GM12878 (cell line): ENCODE measurements at regions not wholly inside any gene's neighbourhood (a gene's known extent, or its start where the extent isn't known, plus 50 kb on each side); places are given as distances from the start of the nearest gene placed in this dataset.
A peak's percentile ranks its signal among the peaks of the same experiment; 100 is the strongest.

Experiments used
- ATAC-seq: fragments of 200-7000 bp; cut with Tn5 transposase; 3 replicates; pipeline ENCODE4 v1.9.1; 2020; ENCODE audit warnings: mild to moderate bottlenecking, moderate library complexity
- BruUV-seq: library from RNA; stranded (reverse); fragments of 400-500 nt; replicated peaks from 2 replicates; lab custom pipeline; 2021; lab: Mats Ljungman, UMichigan
- CTCF ChIA-PET: fragments of 300-600 bp; sonication (Branson Sonifier 250); formaldehyde crosslinking; extraction: SDS; loops from one replicate; lab custom pipeline; 2021; ENCODE audit warnings: inconsistent platforms; lab: Yijun Ruan, JAX
- POLR2A ChIA-PET: fragments of 350-600 bp; formaldehyde crosslinking; extraction: SDS; loops from one replicate; lab custom pipeline; 2021; ENCODE audit warnings: inconsistent platforms; lab: Charles Lee
- RAD21 ChIA-PET: fragments of 300-600 bp; sonication (Branson Sonifier 250); formaldehyde crosslinking; loops from one replicate; lab custom pipeline; 2023; ENCODE audit warnings: antibody characterized with exemption; ENCODE audit not compliant: unreplicated experiment; lab: Charles Lee
- SMC1A ChIA-PET: fragments of 300-600 bp; sonication (Branson Sonifier 250); formaldehyde crosslinking; loops from one replicate; lab custom pipeline; 2023; ENCODE audit not compliant: unreplicated experiment, uncharacterized antibody; lab: Charles Lee
- DNase-seq: peaks from one replicate; pipeline ENCODE4 v3.0.0-alpha.2; 2011; ENCODE audit warnings: low read depth, low spot score
- FAIRE-seq: peaks from 3 replicates; lab custom pipeline; 2011; peaks lifted over from hg19 to GRCh38; lab: Jason Lieb, UNC
- H2AFZ ChIP-seq: 2 replicates; pipeline ENCODE4 v1.6.0; 2011; ENCODE audit warnings: low read depth, low read length, control low read depth; ENCODE audit not compliant: control insufficient read depth
- H3K27ac ChIP-seq: 2 replicates; pipeline ENCODE4 v1.5.1; 2011; ENCODE audit warnings: control low read depth; ENCODE audit not compliant: control insufficient read depth, insufficient read depth
- H3K27me3 ChIP-seq, 2 experiments: replicated peaks in 1 of 2; 2 replicates each; pipeline versions ENCODE4 v1.6.0 to v1.6.1; 2011; ENCODE audit warnings: low read length in 1 of 2; ENCODE audit not compliant: control insufficient read depth in 2 of 2, insufficient read depth in 2 of 2
- H3K36me3 ChIP-seq, 2 experiments: 2 replicates each; pipeline ENCODE4 v1.5.1; 2011; ENCODE audit warnings: low read length in 1 of 2; ENCODE audit not compliant: control insufficient read depth in 2 of 2, insufficient read depth in 2 of 2
- H3K4me1 ChIP-seq: 2 replicates; pipeline ENCODE4 v1.6.1; 2011; ENCODE audit warnings: mild to moderate bottlenecking, low read length, moderate library complexity, mixed read lengths; ENCODE audit not compliant: control insufficient read depth, insufficient read depth
- H3K4me2 ChIP-seq: 2 replicates; pipeline ENCODE4 v1.6.0; 2011; ENCODE audit warnings: control low read depth; ENCODE audit not compliant: control insufficient read depth, insufficient read depth
- H3K4me3 ChIP-seq: fragments of 200-600 bp; sonication (generic); 2 replicates; pipeline ENCODE4 v1.5.1; 2016
- H3K79me2 ChIP-seq: 2 replicates; pipeline ENCODE4 v1.6.0; 2011; ENCODE audit warnings: low read length; ENCODE audit not compliant: control insufficient read depth, insufficient read depth
- H3K9ac ChIP-seq: 2 replicates; pipeline ENCODE4 v1.8.0; 2011; ENCODE audit warnings: low read length, control low read depth, mixed read lengths; ENCODE audit not compliant: control insufficient read depth, insufficient read depth
- H3K9me3 ChIP-seq: replicated peaks from 3 replicates; pipeline ENCODE4 v1.5.1; 2011; ENCODE audit warnings: mild to moderate bottlenecking, low read length; ENCODE audit not compliant: control insufficient read depth, insufficient read depth
- H4K20me1 ChIP-seq: 2 replicates; pipeline ENCODE4 v1.6.0; 2011; ENCODE audit not compliant: control insufficient read depth, insufficient read depth
- BMI1 ChIP-seq: fragments of 450-650 bp; IDR thresholded peaks from 2 replicates; pipeline ENCODE4 v1.6.1; 2016; ENCODE audit warnings: mild to moderate bottlenecking, moderate library complexity, borderline replicate concordance
- DPF2 ChIP-seq: fragments of 450-650 bp; IDR thresholded peaks from 2 replicates; pipeline ENCODE4 v1.6.1; 2017; ENCODE audit warnings: mild to moderate bottlenecking
- EP300 ChIP-seq, 2 experiments: fragments of 150-350 bp in 1 of 2; IDR thresholded peaks; 2 replicates each; pipeline ENCODE4 v1.6.1; 2011 to 2012; ENCODE audit warnings: low read depth in 2 of 2, low read length in 2 of 2, borderline replicate concordance in 1 of 2, improper control_type of control experiment in 1 of 2, inconsistent platforms in 1 of 2; ENCODE audit not compliant: control insufficient read depth in 1 of 2
- GATAD2B ChIP-seq: fragments of 450-650 bp; conservative IDR thresholded peaks from 2 replicates; pipeline ENCODE4 v1.6.1; 2017; ENCODE audit warnings: low read depth, mild to moderate bottlenecking, moderate library complexity
- IKZF1 ChIP-seq: fragments of 450-650 bp; conservative IDR thresholded peaks from 2 replicates; pipeline ENCODE4 v1.6.1; 2017; ENCODE audit warnings: antibody characterized with exemption, mild to moderate bottlenecking
- IKZF2 ChIP-seq, 2 experiments: fragments of 450-650 bp; IDR thresholded peaks; 2 replicates each; pipeline ENCODE4 v1.6.1; 2017; ENCODE audit warnings: mild to moderate bottlenecking in 2 of 2, moderate library complexity in 2 of 2
- IRF4 ChIP-seq: IDR thresholded peaks from 2 replicates; pipeline ENCODE4 v1.6.1; 2011; ENCODE audit warnings: low read depth, low read length
- MTA2 ChIP-seq: fragments of 450-650 bp; IDR thresholded peaks from 2 replicates; pipeline ENCODE4 v1.6.1; 2016; ENCODE audit warnings: low read depth, mild to moderate bottlenecking, moderate library complexity
- NRF1 ChIP-seq: conservative IDR thresholded peaks from 2 replicates; pipeline ENCODE4 v1.6.1; 2011; ENCODE audit warnings: mild to moderate bottlenecking, low read depth, low read length, improper control_type of control experiment
- RELA ChIP-seq: fragments of 450-650 bp; IDR thresholded peaks from 2 replicates; pipeline ENCODE4 v1.8.0; 2014; ENCODE audit warnings: borderline replicate concordance; ENCODE audit not compliant: partially characterized antibody
- ZNF384 ChIP-seq: IDR thresholded peaks from 2 replicates; pipeline ENCODE4 v1.6.1; 2012; ENCODE audit warnings: low read depth, mild to moderate bottlenecking, low read length, improper control_type of control experiment, borderline replicate concordance
- WGBS: methylation state at CpG from one replicate; pipeline ENCODE4 v1.1.6; 2016; ENCODE audit warnings: low lambda C conversion rate; ENCODE audit not compliant: insufficient replicate concordance, insufficient coverage; ENCODE audit errors: missing lambda C conversion rate; 5-methylcytosine and 5-hydroxymethylcytosine counted together
- in situ Hi-C: fragments of 300-500 bp; cut with MboI; formaldehyde crosslinking; loops from 9 replicates; pipeline ENCODE4 v1.14.3; 2018; ENCODE audit warnings: mixed read lengths
- intact Hi-C: fragments of 100-400 bp; cut with micrococcal nuclease; formaldehyde crosslinking; loops from one replicate; pipeline ENCODE4 v1.14.2; 2022; ENCODE audit not compliant: unreplicated experiment
- TF ChIP-seq, protein P1 (sequence below): IDR thresholded peaks from 2 replicates; pipeline ENCODE4 v1.6.1; 2012; ENCODE audit warnings: low read depth, low read length, improper control_type of control experiment
- TF ChIP-seq, protein P2 (sequence below): fragments of 450-650 bp; IDR thresholded peaks from 2 replicates; pipeline ENCODE4 v1.6.1; 2016; ENCODE audit warnings: mild to moderate bottlenecking
- TF ChIP-seq, protein P3 (sequence below): IDR thresholded peaks from 2 replicates; pipeline ENCODE4 v1.6.1; 2011; ENCODE audit warnings: mild to moderate bottlenecking, low read depth, low read length, moderate library complexity; ENCODE audit not compliant: insufficient replicate concordance
- TF ChIP-seq, protein P4 (sequence below): fragments of 150-350 bp; IDR thresholded peaks from 2 replicates; pipeline ENCODE4 v1.6.1; 2014; ENCODE audit warnings: mild to moderate bottlenecking, low read depth, low read length
- TF ChIP-seq, protein P5 (sequence below): fragments of 450-650 bp; IDR thresholded peaks from 2 replicates; pipeline ENCODE4 v1.6.1; 2017; ENCODE audit warnings: borderline replicate concordance

DNA sequence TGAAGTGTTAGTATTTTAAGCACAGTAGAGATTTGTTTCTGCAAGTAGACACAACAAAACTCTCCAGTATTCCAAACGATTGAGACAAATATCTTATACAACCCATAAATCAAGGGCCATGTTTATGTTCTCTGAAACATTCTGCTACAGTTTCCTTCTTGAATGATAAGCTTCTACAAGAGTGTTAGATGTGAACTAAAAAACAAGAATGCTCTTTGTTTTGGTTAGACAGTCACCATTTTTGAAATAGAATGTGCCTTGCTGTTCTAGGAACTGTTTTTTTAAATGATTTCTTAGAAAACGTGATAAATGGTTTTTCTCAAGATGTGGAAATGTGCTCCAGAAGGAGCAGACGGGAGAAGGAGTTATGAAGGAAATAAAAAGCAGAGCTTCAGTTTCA, 1656.3 kb upstream of the FLRT2 start (continued):
- TF ChIP-seq ZNF384: no peak
- TF ChIP-seq, protein P1, sequence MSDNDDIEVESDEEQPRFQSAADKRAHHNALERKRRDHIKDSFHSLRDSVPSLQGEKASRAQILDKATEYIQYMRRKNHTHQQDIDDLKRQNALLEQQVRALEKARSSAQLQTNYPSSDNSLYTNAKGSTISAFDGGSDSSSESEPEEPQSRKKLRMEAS: no peak

DNA sequence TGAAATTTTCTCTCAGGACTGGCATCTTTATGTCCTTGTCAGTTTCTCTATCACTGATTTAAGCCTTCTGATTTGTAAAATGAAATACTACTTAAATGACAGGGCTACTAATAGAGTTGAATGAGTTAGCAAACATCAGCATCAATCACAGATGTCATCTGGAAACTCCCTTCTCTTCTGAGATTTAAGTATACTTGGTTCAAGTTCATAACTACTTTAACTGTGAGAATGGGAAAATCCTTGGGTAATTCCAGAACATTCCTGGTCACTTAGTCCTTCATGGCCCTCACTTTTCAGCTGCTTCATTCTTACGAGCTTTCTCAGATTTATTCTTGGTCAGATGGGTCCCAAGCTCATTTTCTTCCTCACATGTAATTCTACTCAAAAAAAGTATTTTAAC, 1655.3 kb upstream of the FLRT2 start:
- Histone ChIP-seq H3K9ac (no peak overlapping the region), H3K4me3 (no peak overlapping the region), H3K27ac (no peak overlapping the region), H2AFZ (no peak overlapping the region), H4K20me1 (no peaks in the 10 kb centered on the region), H3K4me1 (no peaks in the 10 kb centered on the region), H3K36me3 (no peaks in the 10 kb centered on the region), H3K9me3 (no peaks in the 10 kb centered on the region), H3K79me2 (no peaks in the 10 kb centered on the region), H3K4me2 (no peak overlapping the region), H3K27me3 (no peaks in the 10 kb centered on the region)
- ChIA-PET SMC1A (interaction anchor here (1.2 to 2.6 kb wide), 5 partner anchors 9 to 19 kb away, joined by 3 to 19 read pairs (median 6); no protein-coding TSS in a partner anchor), RAD21 (no interaction called here), CTCF (interaction anchor here (1.2 kb wide), 1 partner anchor 10 kb away, joined by 4 read pairs; no protein-coding TSS in a partner anchor), POLR2A (interaction anchor here (1.0 kb wide), 1 partner anchor 11 kb away, joined by 3 read pairs; no protein-coding TSS in a partner anchor)
- intact Hi-C loops (no loop called here), in situ Hi-C loops (no loop called here)
- BruUV-seq: no TSS peak
- no peak for DNase-seq
- ATAC-seq: peak; percentile 77
- FAIRE-seq: no peak
- WGBS: 0% methylated on average over 1 of the region's 1 CpG
- 0 out of 2 replicates have a peak, but pooled peaks have one; percentile 17 for TF ChIP-seq BMI1
- no peak for TF ChIP-seq IRF4
- TF ChIP-seq, protein P2, sequence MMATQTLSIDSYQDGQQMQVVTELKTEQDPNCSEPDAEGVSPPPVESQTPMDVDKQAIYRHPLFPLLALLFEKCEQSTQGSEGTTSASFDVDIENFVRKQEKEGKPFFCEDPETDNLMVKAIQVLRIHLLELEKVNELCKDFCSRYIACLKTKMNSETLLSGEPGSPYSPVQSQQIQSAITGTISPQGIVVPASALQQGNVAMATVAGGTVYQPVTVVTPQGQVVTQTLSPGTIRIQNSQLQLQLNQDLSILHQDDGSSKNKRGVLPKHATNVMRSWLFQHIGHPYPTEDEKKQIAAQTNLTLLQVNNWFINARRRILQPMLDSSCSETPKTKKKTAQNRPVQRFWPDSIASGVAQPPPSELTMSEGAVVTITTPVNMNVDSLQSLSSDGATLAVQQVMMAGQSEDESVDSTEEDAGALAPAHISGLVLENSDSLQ: peak; percentile 92
- peak; percentile 23 for TF ChIP-seq RELA
- TF ChIP-seq IKZF1: peak; percentile 85
- peak; percentile 75 to 80 for TF ChIP-seq IKZF2 (IDR thresholded peaks at IDR 0.05)
- peak; percentile 68 for TF ChIP-seq DPF2
- no peak for TF ChIP-seq NRF1
- TF ChIP-seq, protein P3, sequence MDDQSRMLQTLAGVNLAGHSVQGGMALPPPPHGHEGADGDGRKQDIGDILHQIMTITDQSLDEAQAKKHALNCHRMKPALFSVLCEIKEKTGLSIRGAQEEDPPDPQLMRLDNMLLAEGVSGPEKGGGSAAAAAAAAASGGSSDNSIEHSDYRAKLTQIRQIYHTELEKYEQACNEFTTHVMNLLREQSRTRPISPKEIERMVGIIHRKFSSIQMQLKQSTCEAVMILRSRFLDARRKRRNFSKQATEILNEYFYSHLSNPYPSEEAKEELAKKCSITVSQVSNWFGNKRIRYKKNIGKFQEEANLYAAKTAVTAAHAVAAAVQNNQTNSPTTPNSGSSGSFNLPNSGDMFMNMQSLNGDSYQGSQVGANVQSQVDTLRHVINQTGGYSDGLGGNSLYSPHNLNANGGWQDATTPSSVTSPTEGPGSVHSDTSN: peak; percentile 73
- TF ChIP-seq, protein P4, sequence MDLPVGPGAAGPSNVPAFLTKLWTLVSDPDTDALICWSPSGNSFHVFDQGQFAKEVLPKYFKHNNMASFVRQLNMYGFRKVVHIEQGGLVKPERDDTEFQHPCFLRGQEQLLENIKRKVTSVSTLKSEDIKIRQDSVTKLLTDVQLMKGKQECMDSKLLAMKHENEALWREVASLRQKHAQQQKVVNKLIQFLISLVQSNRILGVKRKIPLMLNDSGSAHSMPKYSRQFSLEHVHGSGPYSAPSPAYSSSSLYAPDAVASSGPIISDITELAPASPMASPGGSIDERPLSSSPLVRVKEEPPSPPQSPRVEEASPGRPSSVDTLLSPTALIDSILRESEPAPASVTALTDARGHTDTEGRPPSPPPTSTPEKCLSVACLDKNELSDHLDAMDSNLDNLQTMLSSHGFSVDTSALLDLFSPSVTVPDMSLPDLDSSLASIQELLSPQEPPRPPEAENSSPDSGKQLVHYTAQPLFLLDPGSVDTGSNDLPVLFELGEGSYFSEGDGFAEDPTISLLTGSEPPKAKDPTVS: no peak
- TF ChIP-seq GATAD2B: peak; percentile 38; the same call in 1 of the 2 replicates
- peak; percentile 61 for TF ChIP-seq MTA2
- TF ChIP-seq, protein P5, sequence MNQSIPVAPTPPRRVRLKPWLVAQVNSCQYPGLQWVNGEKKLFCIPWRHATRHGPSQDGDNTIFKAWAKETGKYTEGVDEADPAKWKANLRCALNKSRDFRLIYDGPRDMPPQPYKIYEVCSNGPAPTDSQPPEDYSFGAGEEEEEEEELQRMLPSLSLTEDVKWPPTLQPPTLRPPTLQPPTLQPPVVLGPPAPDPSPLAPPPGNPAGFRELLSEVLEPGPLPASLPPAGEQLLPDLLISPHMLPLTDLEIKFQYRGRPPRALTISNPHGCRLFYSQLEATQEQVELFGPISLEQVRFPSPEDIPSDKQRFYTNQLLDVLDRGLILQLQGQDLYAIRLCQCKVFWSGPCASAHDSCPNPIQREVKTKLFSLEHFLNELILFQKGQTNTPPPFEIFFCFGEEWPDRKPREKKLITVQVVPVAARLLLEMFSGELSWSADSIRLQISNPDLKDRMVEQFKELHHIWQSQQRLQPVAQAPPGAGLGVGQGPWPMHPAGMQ: no peak
- TF ChIP-seq EP300 (IDR thresholded peaks at IDR 0.05; ENCODE audit: borderline replicate concordance in 1 of 2, control insufficient read depth in 1 of 2, low read depth in 2 of 2, low read length in 2 of 2): peak in 1 of 2 experiments; percentile 36; a peak in 1 of 4 replicates
